Panc1 (cell line): ENCODE measurements at regions not wholly inside any gene's neighbourhood (a gene's known extent, or its start where the extent isn't known, plus 50 kb on each side); places are given as distances from the start of the nearest gene placed in this dataset.

Source experiments
- CTCF ChIP-seq: fragments of 450-650 bp; IDR thresholded peaks from 2 replicates; pipeline ENCODE4 v1.5.1; 2017; ENCODE audit warnings: mild to moderate bottlenecking
- POLR2AphosphoS5 ChIP-seq: IDR thresholded peaks from 2 replicates; pipeline ENCODE4 v1.6.1; 2012; ENCODE audit warnings: mild to moderate bottlenecking, low read depth, low read length, moderate library complexity
- REST ChIP-seq, 2 experiments: IDR thresholded peaks; 2 replicates each; pipeline ENCODE4 v1.6.1; 2011 to 2012; ENCODE audit warnings: low read depth in 2 of 2, control low read depth in 1 of 2, low read length in 1 of 2, mild to moderate bottlenecking in 1 of 2, moderate library complexity in 1 of 2; ENCODE audit not compliant: insufficient read depth in 1 of 2
- SIN3A ChIP-seq: IDR thresholded peaks from 2 replicates; pipeline ENCODE4 v1.6.1; 2012; ENCODE audit warnings: low read depth, mild to moderate bottlenecking, low read length, moderate library complexity, borderline replicate concordance; ENCODE audit not compliant: insufficient read depth

GRCh38 chr4:13126976-13127910, 356.9 kb downstream of the RAB28 start:
- TF ChIP-seq CTCF = no peak
- TF ChIP-seq POLR2AphosphoS5 = no peak
- no peak for TF ChIP-seq REST (IDR thresholded peaks at IDR 0.05; ENCODE audit: insufficient read depth in 1 of 2, low read depth in 2 of 2, low read length in 1 of 2)
- TF ChIP-seq SIN3A = no peak
